KMS-11 (cell line): ENCODE measurements at regions not wholly inside any gene's neighbourhood (a gene's known extent, or its start where the extent isn't known, plus 50 kb on each side); places are given as distances from the start of the nearest gene placed in this dataset.

Source experiments
- H2AFZ ChIP-seq: fragments of 200-600 bp; sonication (generic); 2 replicates; pipeline ENCODE4 v1.6.1; 2016; ENCODE audit warnings: antibody characterized with exemption, mixed run types, low read depth
- H3K27ac ChIP-seq: fragments of 200-600 bp; sonication (generic); 2 replicates; pipeline ENCODE4 v1.6.1; 2016; ENCODE audit warnings: mild to moderate bottlenecking, mixed run types
- H3K27me3 ChIP-seq: fragments of 200-600 bp; sonication (generic); 2 replicates; pipeline ENCODE4 v1.6.1; 2017; ENCODE audit warnings: mild to moderate bottlenecking, low read depth, mixed run types, moderate library complexity; ENCODE audit not compliant: insufficient read depth
- H3K36me3 ChIP-seq: fragments of 200-600 bp; sonication (generic); 2 replicates; pipeline ENCODE4 v1.6.1; 2017; ENCODE audit warnings: mild to moderate bottlenecking, mixed run types; ENCODE audit not compliant: insufficient read depth
- H3K4me1 ChIP-seq: fragments of 200-600 bp; sonication (generic); 2 replicates; pipeline ENCODE4 v1.6.1; 2016; ENCODE audit warnings: mild to moderate bottlenecking, low read depth, mixed run types; ENCODE audit not compliant: poor library complexity, severe bottlenecking
- H3K4me2 ChIP-seq: fragments of 200-600 bp; sonication (generic); 2 replicates; pipeline ENCODE4 v1.7.0; 2016; ENCODE audit warnings: mild to moderate bottlenecking, mixed run types
- H3K4me3 ChIP-seq: fragments of 200-600 bp; sonication (generic); IDR thresholded peaks from 2 replicates; pipeline ENCODE4 v1.6.1; 2017; ENCODE audit warnings: low read depth, low read length, mixed read lengths; ENCODE audit not compliant: insufficient read depth
- H3K79me2 ChIP-seq: fragments of 200-600 bp; sonication (generic); 2 replicates; pipeline ENCODE4 v1.6.1; 2016; ENCODE audit warnings: low read depth, mixed run types; ENCODE audit not compliant: insufficient read depth
- H3K9ac ChIP-seq: fragments of 200-600 bp; sonication (generic); 2 replicates; pipeline ENCODE4 v1.6.1; 2016; ENCODE audit warnings: mild to moderate bottlenecking, mixed run types
- H4K20me1 ChIP-seq: fragments of 200-600 bp; sonication (generic); 2 replicates; pipeline ENCODE4 v1.6.1; 2016; ENCODE audit warnings: mild to moderate bottlenecking, mixed run types; ENCODE audit not compliant: insufficient read depth
- TF ChIP-seq, protein P1 (sequence below): fragments of 200-600 bp; sonication (generic); conservative IDR thresholded peaks from 2 replicates; pipeline ENCODE4 v1.6.1; 2017; ENCODE audit warnings: low read depth, mild to moderate bottlenecking, antibody characterized with exemption, low read length, moderate library complexity, mixed read lengths

DNA sequence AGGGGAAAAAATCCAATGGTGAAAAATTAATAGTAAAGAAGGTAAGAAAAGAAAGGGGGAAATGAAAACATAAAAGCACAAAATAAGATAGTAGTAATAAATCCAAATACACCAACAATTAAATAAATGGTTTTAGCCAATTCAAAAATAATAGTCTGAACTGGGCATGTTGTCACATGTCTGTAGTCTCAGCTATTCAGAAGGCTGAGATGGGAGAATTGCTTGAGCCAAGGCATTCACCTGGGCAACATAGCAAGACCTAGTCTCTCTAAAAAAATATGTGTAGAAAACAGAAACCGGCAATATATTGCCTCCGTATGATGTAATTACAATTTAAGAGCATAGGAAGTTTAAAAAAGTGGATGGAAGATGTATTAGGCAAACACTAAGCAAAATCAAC, 311.3 kb upstream of the FERMT1 start:
- H3K4me3 ChIP-seq, result no peak overlapping the region
- no peaks in the 10 kb centered on the region for H3K4me1 ChIP-seq
- TF ChIP-seq, protein P1, sequence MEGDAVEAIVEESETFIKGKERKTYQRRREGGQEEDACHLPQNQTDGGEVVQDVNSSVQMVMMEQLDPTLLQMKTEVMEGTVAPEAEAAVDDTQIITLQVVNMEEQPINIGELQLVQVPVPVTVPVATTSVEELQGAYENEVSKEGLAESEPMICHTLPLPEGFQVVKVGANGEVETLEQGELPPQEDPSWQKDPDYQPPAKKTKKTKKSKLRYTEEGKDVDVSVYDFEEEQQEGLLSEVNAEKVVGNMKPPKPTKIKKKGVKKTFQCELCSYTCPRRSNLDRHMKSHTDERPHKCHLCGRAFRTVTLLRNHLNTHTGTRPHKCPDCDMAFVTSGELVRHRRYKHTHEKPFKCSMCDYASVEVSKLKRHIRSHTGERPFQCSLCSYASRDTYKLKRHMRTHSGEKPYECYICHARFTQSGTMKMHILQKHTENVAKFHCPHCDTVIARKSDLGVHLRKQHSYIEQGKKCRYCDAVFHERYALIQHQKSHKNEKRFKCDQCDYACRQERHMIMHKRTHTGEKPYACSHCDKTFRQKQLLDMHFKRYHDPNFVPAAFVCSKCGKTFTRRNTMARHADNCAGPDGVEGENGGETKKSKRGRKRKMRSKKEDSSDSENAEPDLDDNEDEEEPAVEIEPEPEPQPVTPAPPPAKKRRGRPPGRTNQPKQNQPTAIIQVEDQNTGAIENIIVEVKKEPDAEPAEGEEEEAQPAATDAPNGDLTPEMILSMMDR, result no peak
- no peak overlapping the region for H3K27ac ChIP-seq
- no peak overlapping the region for H2AFZ ChIP-seq
- H3K36me3 ChIP-seq, result no peaks in the 10 kb centered on the region
- no peaks in the 10 kb centered on the region for H4K20me1 ChIP-seq
- no peaks in the 10 kb centered on the region for H3K79me2 ChIP-seq
- no peaks in the 10 kb centered on the region for H3K27me3 ChIP-seq
- H3K9ac ChIP-seq, result no peak overlapping the region
- no peak overlapping the region for H3K4me2 ChIP-seq

DNA sequence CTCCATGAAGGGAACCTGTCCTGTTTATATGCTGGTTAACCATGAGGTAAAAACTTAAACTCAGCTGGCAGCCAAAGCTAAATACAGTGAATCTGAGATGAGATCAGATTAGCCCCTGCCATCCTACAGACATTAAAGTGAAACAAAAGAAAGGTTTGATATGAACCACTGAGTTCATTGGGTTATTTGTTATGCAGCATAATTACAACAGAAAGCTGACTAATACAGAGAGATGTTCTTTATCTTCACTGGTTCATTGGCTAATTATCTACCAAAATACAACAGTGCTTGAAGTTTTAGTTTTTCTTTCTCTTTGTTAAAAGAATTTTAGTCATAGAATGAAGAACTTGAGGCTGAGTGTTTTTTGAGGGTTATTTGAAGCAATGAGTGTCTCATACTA, 307.6 kb upstream of the FERMT1 start:
- TF ChIP-seq, protein P1, result no peak
- no peaks in the 10 kb centered on the region for H3K36me3 ChIP-seq
- no peak overlapping the region for H3K4me3 ChIP-seq
- no peak overlapping the region for H2AFZ ChIP-seq
- H3K79me2 ChIP-seq, result no peaks in the 10 kb centered on the region
- no peaks in the 10 kb centered on the region for H3K27me3 ChIP-seq
- no peaks in the 10 kb centered on the region for H4K20me1 ChIP-seq
- no peak overlapping the region for H3K27ac ChIP-seq
- H3K4me1 ChIP-seq, result no peaks in the 10 kb centered on the region
- no peak overlapping the region for H3K9ac ChIP-seq
- no peak overlapping the region for H3K4me2 ChIP-seq

DNA sequence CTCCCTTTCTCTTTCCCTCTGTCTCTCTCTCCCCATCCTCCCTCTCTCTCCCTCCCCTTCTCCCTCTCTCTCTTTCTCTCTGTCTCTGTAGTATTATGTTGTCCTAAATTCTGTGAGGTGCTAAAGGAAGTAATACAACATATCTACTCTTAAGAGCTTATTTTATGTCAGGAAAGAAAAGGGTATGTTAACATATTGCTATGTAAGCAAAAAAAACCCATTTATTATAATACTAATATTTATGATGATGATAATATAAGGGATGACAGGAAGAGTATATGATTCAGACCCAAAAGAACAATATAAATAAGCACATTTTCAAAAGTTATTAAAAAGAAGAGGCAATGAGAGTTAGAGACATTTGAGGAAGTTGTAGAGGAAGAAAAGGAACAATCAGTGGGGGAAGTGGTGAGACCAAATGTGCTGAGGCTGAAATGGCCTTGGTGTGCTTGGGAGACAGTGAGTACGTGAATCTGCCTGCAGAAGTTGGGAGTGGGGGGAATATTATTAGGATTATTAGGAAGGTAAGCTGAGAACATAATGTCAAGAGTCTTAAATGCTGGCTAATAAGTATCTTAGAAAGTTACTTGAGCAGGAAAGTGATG, 303.6 kb upstream of the FERMT1 start:
- H3K9ac ChIP-seq, result no peak overlapping the region
- H3K27ac ChIP-seq, result no peak overlapping the region
- no peaks in the 10 kb centered on the region for H3K79me2 ChIP-seq
- H3K36me3 ChIP-seq, result no peaks in the 10 kb centered on the region
- H3K4me2 ChIP-seq, result no peak overlapping the region
- no peak overlapping the region for H2AFZ ChIP-seq
- TF ChIP-seq, protein P1, result no peak
- no peaks in the 10 kb centered on the region for H3K27me3 ChIP-seq
- no peaks in the 10 kb centered on the region for H3K4me1 ChIP-seq
- H3K4me3 ChIP-seq, result no peak overlapping the region
- no peaks in the 10 kb centered on the region for H4K20me1 ChIP-seq

DNA sequence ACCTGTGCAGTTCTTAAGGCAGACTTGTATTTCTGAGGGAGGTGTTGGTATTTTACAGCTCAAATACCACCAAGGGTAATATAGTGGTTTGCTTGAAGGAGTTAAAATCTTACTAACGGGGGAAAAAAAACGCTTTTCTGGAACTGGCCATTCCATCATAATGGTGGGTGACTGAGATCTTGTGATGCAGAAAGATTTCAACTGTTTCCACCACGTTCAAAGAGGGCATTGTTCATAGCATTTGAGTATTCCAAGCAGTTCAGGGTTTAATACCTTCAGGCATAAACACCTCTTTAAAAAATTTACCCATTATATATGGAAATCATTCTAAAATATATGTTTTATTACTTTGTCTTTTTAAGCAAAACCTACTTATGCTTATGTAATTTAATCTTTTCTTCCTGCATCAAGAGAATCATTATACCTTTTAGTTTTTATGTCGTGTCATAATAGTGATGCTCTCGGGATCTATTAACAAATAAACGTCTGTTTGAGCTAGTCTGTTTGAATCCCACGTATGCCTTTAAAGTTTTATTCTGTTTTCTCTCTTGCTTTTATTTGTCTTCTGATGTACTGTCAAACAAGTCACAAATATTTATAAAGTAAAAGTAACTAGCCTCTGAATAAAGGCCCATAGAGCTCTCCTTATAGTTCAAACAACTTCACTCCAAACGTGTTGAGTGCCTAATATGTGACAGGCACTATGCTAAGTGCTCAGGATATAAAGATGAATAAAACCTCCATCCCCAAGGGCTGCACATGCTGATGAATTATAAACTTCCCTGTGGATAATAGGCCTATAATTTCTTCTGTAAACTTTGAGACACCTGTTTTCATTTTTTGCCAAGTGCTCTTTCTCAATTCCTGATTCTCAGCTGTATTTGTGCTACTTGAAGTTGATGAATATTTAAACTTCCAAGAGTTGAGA, 298.8 kb upstream of the FERMT1 start:
- TF ChIP-seq, protein P1, result no peak
- Histone ChIP-seq H3K27me3 (no peaks in the 10 kb centered on the region), H3K4me1 (no peaks in the 10 kb centered on the region)

More for the DNA sequence above, 298.8 kb upstream of the FERMT1 start:
- Histone ChIP-seq H3K36me3 (no peaks in the 10 kb centered on the region), H3K27ac (no peak overlapping the region), H3K4me3 (no peak overlapping the region), H3K79me2 (no peaks in the 10 kb centered on the region), H3K9ac (no peak overlapping the region), H4K20me1 (no peaks in the 10 kb centered on the region), H2AFZ (no peak overlapping the region), H3K4me2 (no peak overlapping the region)
